Spleen (tissue), 11 donors: ENCODE measurements at regions not wholly inside any gene's neighbourhood (a gene's known extent, or its start where the extent isn't known, plus 50 kb on each side); places are given as distances from the start of the nearest gene placed in this dataset.

Experiments
- DNase-seq: peaks from one replicate; pipeline ENCODE4 v3.0.0-alpha.2; 2020
- H3K27ac ChIP-seq, 8 donors: fragments of 200-600 bp; sonication (generic) in 7 of 8; 1 replicate in 4 of 8; 2 replicates in 4 of 8; pipeline versions ENCODE4 v1.5.0 to v1.8.0; 2016 to 2021; ENCODE audit warnings: inconsistent platforms in 4 of 8, mild to moderate bottlenecking in 4 of 8, moderate library complexity in 1 of 8
- H3K27me3 ChIP-seq, 7 donors: fragments of 200-600 bp; sonication (generic) in 6 of 7; replicated peaks in 1 of 7; 1 replicate in 4 of 7; 2 replicates in 3 of 7; pipeline versions ENCODE4 v1.5.0 to v1.8.0; 2016 to 2021; ENCODE audit warnings: inconsistent platforms in 3 of 7, mild to moderate bottlenecking in 1 of 7
- H3K36me3 ChIP-seq, 6 donors: fragments of 200-600 bp; sonication (generic) in 5 of 6; 1 replicate in 4 of 6; 2 replicates in 2 of 6; pipeline versions ENCODE4 v1.5.0 to v1.8.0; 2016 to 2021; ENCODE audit warnings: inconsistent platforms in 2 of 6
- H3K4me1 ChIP-seq, 6 donors: fragments of 200-600 bp; sonication (generic) in 5 of 6; 1 replicate in 3 of 6; 2 replicates in 3 of 6; pipeline versions ENCODE4 v1.5.0 to v1.8.0; 2016 to 2021; ENCODE audit warnings: inconsistent platforms in 3 of 6
- H3K4me3 ChIP-seq, 8 donors: fragments of 200-600 bp; sonication (generic) in 7 of 8; 1 replicate in 4 of 8; 2 replicates in 4 of 8; pipeline versions ENCODE4 v1.5.0 to v1.8.0; 2016 to 2021; ENCODE audit warnings: inconsistent platforms in 4 of 8, mild to moderate bottlenecking in 4 of 8, moderate library complexity in 2 of 8
- H3K9me3 ChIP-seq, 8 donors: fragments of 200-600 bp; sonication (generic) in 7 of 8; 1 replicate in 4 of 8; 2 replicates in 4 of 8; pipeline versions ENCODE4 v1.5.0 to v1.8.0; 2016 to 2021; ENCODE audit warnings: inconsistent platforms in 4 of 8
- CTCF ChIP-seq, 11 experiments: fragments of 200-600 bp in 7 of 11; fragments of 450-650 bp in 4 of 11; sonication (generic) in 4 of 11; IDR thresholded peaks in 8 of 11; conservative IDR thresholded peaks in 3 of 11; 1 replicate in 7 of 11; 2 replicates in 4 of 11; pipeline versions ENCODE4 v1.4.0 to v1.8.0; 2016 to 2021; ENCODE audit warnings: antibody characterized with exemption in 11 of 11, inconsistent platforms in 4 of 11, mild to moderate bottlenecking in 1 of 11
- POLR2A ChIP-seq, 3 donors: fragments of 450-650 bp; IDR thresholded peaks; one replicate each; pipeline ENCODE4 v1.5.1; 2017; ENCODE audit warnings: antibody characterized with exemption in 3 of 3, mild to moderate bottlenecking in 1 of 3
- POLR2AphosphoS5 ChIP-seq, 3 donors: sonication (generic); formaldehyde crosslinking; IDR thresholded peaks; one replicate each; pipeline ENCODE4 v1.5.1; 2017; ENCODE audit warnings: antibody characterized with exemption in 3 of 3
- WGBS, 5 donors: extraction: QIAGEN DNeasy Blood & Tissue Kit in 3 of 5; methylation state at CpG; one replicate each; pipeline versions ENCODE4 v1.1.5 to v1.1.7; 2013 to 2018; 5-methylcytosine and 5-hydroxymethylcytosine counted together
- intact Hi-C: fragments of 100-400 bp; cut with DNase I; formaldehyde crosslinking; loops from one replicate; pipeline ENCODE4 v1.15.0; 2023; ENCODE audit warnings: low total_unique reads
- donor health status: healthy with polysubstance abuse.
- donor health status: DM: no; HTN: no; CAD: no; lungs with moderate emphysema.
- donor health status: DM: no; HTN: no; CAD: no.
- donor health status: Bipolar disorder and iron deficiency.
- donor health status: healthy.
- donor health status: DM: no; HTN: no; CAD: no.
- donor health status: DM: yes; HTN: yes; CAD: no.

GRCh38 chr6:56890066-56890465, 64.8 kb upstream of the BEND6 start:
- Histone ChIP-seq H3K4me1 (peaks cover 0 to 19% (median 0%) of the 10 kb centered on the region in 6 donors), H3K27me3 (no peaks in the 10 kb centered on the region), H3K36me3 (no peaks in the 10 kb centered on the region), H3K27ac (peak overlapping the region in 2 of 8 donors; percentile 58 to 73), H3K4me3 (no peak overlapping the region), H3K9me3 (no peaks in the 10 kb centered on the region)
- no peak for DNase-seq
- 58 to 72% (median 67%) methylated on average over 3 of the region's 3 CpGs for WGBS, 5 donors
- intact Hi-C loops = no loop called here
- no peak for TF ChIP-seq POLR2AphosphoS5 (IDR thresholded peaks at IDR 0.05)
- TF ChIP-seq CTCF (IDR thresholded peaks at IDR 0.05 in 8 of 11, conservative IDR thresholded peaks at IDR 0.05 in 3 of 11) = no peak
- no peak for TF ChIP-seq POLR2A (IDR thresholded peaks at IDR 0.05)

GRCh38 chr6:56889492-56889891, 65.4 kb upstream of the BEND6 start:
- Histone ChIP-seq H3K27me3 (no peaks in the 10 kb centered on the region), H3K4me3 (no peak overlapping the region), H3K4me1 (peaks cover 0 to 19% (median 0%) of the 10 kb centered on the region in 6 donors), H3K9me3 (no peaks in the 10 kb centered on the region), H3K36me3 (no peaks in the 10 kb centered on the region), H3K27ac (peak overlapping the region in 6 of 8 donors; percentile 37 to 73 (median 50))
- intact Hi-C loops = no loop called here
- TF ChIP-seq POLR2AphosphoS5 (IDR thresholded peaks at IDR 0.05) (no peak), CTCF (IDR thresholded peaks at IDR 0.05 in 8 of 11, conservative IDR thresholded peaks at IDR 0.05 in 3 of 11) (no peak)
- no peak for DNase-seq

- Histone ChIP-seq H3K9me3 (no peaks in the 10 kb centered on the region), H3K4me3 (no peak overlapping the region), H3K27me3 (no peaks in the 10 kb centered on the region), H3K4me1 (peaks cover 0 to 19% (median 0%) of the 10 kb centered on the region in 6 donors), H3K27ac (peak overlapping the region in 7 of 8 donors; percentile 24 to 73 (median 49)), H3K36me3 (no peaks in the 10 kb centered on the region)
- TF ChIP-seq CTCF (IDR thresholded peaks at IDR 0.05 in 8 of 11, conservative IDR thresholded peaks at IDR 0.05 in 3 of 11) = no peak
- no peak for TF ChIP-seq POLR2AphosphoS5 (IDR thresholded peaks at IDR 0.05)
- no peak for TF ChIP-seq POLR2A (IDR thresholded peaks at IDR 0.05)
- no peak for DNase-seq
- 74 to 87% (median 79%) methylated on average over 1 of the region's 1 CpG for WGBS, 5 donors
- intact Hi-C loops = no loop called here
Observed at GRCh38 chr6:56888687-56889086, 66.2 kb upstream of the BEND6 start.

- peaks cover 0 to 19% (median 0%) of the 10 kb centered on the region in 6 donors for H3K4me1 ChIP-seq
- TF ChIP-seq CTCF (IDR thresholded peaks at IDR 0.05 in 8 of 11, conservative IDR thresholded peaks at IDR 0.05 in 3 of 11) (no peak), POLR2AphosphoS5 (IDR thresholded peaks at IDR 0.05) (no peak), POLR2A (IDR thresholded peaks at IDR 0.05) (no peak)
- H3K27ac ChIP-seq = no peak overlapping the region
- no peak for DNase-seq
- no peaks in the 10 kb centered on the region for H3K36me3 ChIP-seq
- intact Hi-C loops = no loop called here
- H3K4me3 ChIP-seq = no peak overlapping the region
- no peaks in the 10 kb centered on the region for H3K9me3 ChIP-seq
- H3K27me3 ChIP-seq = no peaks in the 10 kb centered on the region
- WGBS, 5 donors = 80 to 92% (median 84%) methylated on average over 1 of the region's 1 CpG
Observed at GRCh38 chr6:56887086-56887485, 67.8 kb upstream of the BEND6 start.
